IMR-90 (cell line): ENCODE measurements at regions not wholly inside any gene's neighbourhood (a gene's known extent, or its start where the extent isn't known, plus 50 kb on each side); places are given as distances from the start of the nearest gene placed in this dataset.

Source experiments
- ATAC-seq: fragments of 200-7000 bp; cut with Tn5 transposase; 2 replicates; pipeline ENCODE4 v1.9.1; 2020; ENCODE audit warnings: low read depth, mild to moderate bottlenecking, moderate library complexity
- BruUV-seq: library from RNA; stranded (reverse); fragments of 400-500 nt; replicated peaks from 2 replicates; lab custom pipeline; 2021; lab: Mats Ljungman, UMichigan
- CTCF ChIA-PET: fragments of 300-600 bp; formaldehyde crosslinking; extraction: SDS; loops from one replicate; lab custom pipeline; 2021; ENCODE audit warnings: antibody characterized with exemption; lab: Yijun Ruan, JAX
- POLR2A ChIA-PET: fragments of 300-600 bp; sonication (Branson Sonifier 250); formaldehyde crosslinking; loops from one replicate; lab custom pipeline; 2022; ENCODE audit warnings: antibody characterized with exemption; ENCODE audit not compliant: unreplicated experiment; lab: Charles Lee
- DNase-seq: peaks from one replicate; pipeline ENCODE4 v3.0.0; 2013
- H2AFZ ChIP-seq: replicated peaks from 2 replicates; pipeline ENCODE3; 2013; ENCODE audit warnings: low read length, mild to moderate bottlenecking; ENCODE audit not compliant: poor library complexity
- H2AK5ac ChIP-seq: 2 replicates; pipeline ENCODE4 v1.6.1; 2013; ENCODE audit warnings: low read depth, low read length, inconsistent platforms
- H2AK9ac ChIP-seq: replicated peaks from 2 replicates; pipeline ENCODE3; 2013; ENCODE audit warnings: mild to moderate bottlenecking, low read depth, low read length, moderate library complexity; ENCODE audit not compliant: poor library complexity
- H2BK120ac ChIP-seq: 2 replicates; pipeline ENCODE4 v1.6.1; 2013; ENCODE audit warnings: low read depth, low read length, inconsistent platforms
- H2BK15ac ChIP-seq: 3 replicates; pipeline ENCODE4 v1.6.1; 2013; ENCODE audit warnings: low read depth, low read length, inconsistent platforms
- H2BK20ac ChIP-seq: 2 replicates; pipeline ENCODE4 v1.6.1; 2013; ENCODE audit warnings: low read depth, mild to moderate bottlenecking, inconsistent platforms, low read length, moderate library complexity
- H2BK5ac ChIP-seq: 2 replicates; pipeline ENCODE4 v1.6.1; 2013; ENCODE audit warnings: mild to moderate bottlenecking, low read depth, low read length, inconsistent platforms; ENCODE audit not compliant: poor library complexity, severe bottlenecking
- H3K14ac ChIP-seq: replicated peaks from 2 replicates; pipeline ENCODE4 v1.6.1; 2013; ENCODE audit warnings: low read depth, low read length, inconsistent platforms
- H3K18ac ChIP-seq: 2 replicates; pipeline ENCODE4 v1.6.1; 2013; ENCODE audit warnings: low read depth, low read length, control low read depth
- H3K23ac ChIP-seq: 2 replicates; pipeline ENCODE4 v1.6.1; 2013; ENCODE audit warnings: low read depth, low read length, inconsistent platforms
- H3K27ac ChIP-seq: 2 replicates; pipeline ENCODE4 v1.5.1; 2013; ENCODE audit warnings: mild to moderate bottlenecking, control low read depth, low read length; ENCODE audit not compliant: insufficient read depth
- H3K27me3 ChIP-seq: 2 replicates; pipeline ENCODE4 v1.6.1; 2013; ENCODE audit warnings: low read length; ENCODE audit not compliant: control insufficient read depth, insufficient read depth
- H3K36me3 ChIP-seq: 2 replicates; pipeline ENCODE4 v1.6.1; 2013; ENCODE audit warnings: low read length, mixed read lengths; ENCODE audit not compliant: control insufficient read depth, insufficient read depth
- H3K4ac ChIP-seq: 2 replicates; pipeline ENCODE4 v1.6.1; 2013; ENCODE audit warnings: low read depth, low read length, inconsistent platforms
- H3K4me1 ChIP-seq: 2 replicates; pipeline ENCODE4 v1.6.1; 2013; ENCODE audit warnings: low read length, mixed read lengths; ENCODE audit not compliant: control insufficient read depth, insufficient read depth
- H3K4me2 ChIP-seq: 2 replicates; pipeline ENCODE4 v1.6.1; 2013; ENCODE audit warnings: low read depth, mild to moderate bottlenecking, control low read depth, low read length, moderate library complexity
- H3K4me3 ChIP-seq: 2 replicates; pipeline ENCODE4 v1.5.1; 2013; ENCODE audit warnings: low read depth, mild to moderate bottlenecking, control low read depth, low read length, moderate library complexity; ENCODE audit not compliant: insufficient read depth
- H3K56ac ChIP-seq: 2 replicates; pipeline ENCODE4 v1.6.1; 2013; ENCODE audit warnings: low read length, inconsistent platforms; ENCODE audit not compliant: insufficient read depth; ENCODE audit errors: extremely low read depth
- H3K79me1 ChIP-seq, 2 experiments: 2 replicates each; pipeline ENCODE4 v1.6.1; 2013; ENCODE audit warnings: low read length in 2 of 2, inconsistent platforms in 1 of 2, low read depth in 1 of 2
- H3K9ac ChIP-seq: 2 replicates; pipeline ENCODE4 v1.6.1; 2013; ENCODE audit warnings: low read depth, low read length, control low read depth
- H3K9me1 ChIP-seq: 2 replicates; pipeline ENCODE4 v1.6.1; 2013; ENCODE audit warnings: low read length, inconsistent platforms; ENCODE audit not compliant: insufficient read depth
- H3K9me3 ChIP-seq: 2 replicates; pipeline ENCODE4 v1.6.1; 2013; ENCODE audit warnings: low read length; ENCODE audit not compliant: control insufficient read depth, insufficient read depth
- H4K20me1 ChIP-seq: 2 replicates; pipeline ENCODE4 v1.6.1; 2013; ENCODE audit warnings: low read length, inconsistent platforms; ENCODE audit not compliant: insufficient read depth
- H4K5ac ChIP-seq: 2 replicates; pipeline ENCODE4 v1.6.1; 2013; ENCODE audit warnings: mild to moderate bottlenecking, low read depth, low read length, control low read depth
- H4K8ac ChIP-seq, 2 experiments: 2 replicates each; pipeline ENCODE4 v1.6.1; 2013; ENCODE audit warnings: low read depth in 2 of 2, low read length in 2 of 2, control low read depth in 1 of 2, inconsistent platforms in 1 of 2
- H4K91ac ChIP-seq: 2 replicates; pipeline ENCODE4 v1.6.1; 2013; ENCODE audit warnings: low read depth, low read length, inconsistent platforms; ENCODE audit not compliant: insufficient read depth
- MAZ ChIP-seq: IDR thresholded peaks from 2 replicates; pipeline ENCODE4 v1.6.1; 2012; ENCODE audit warnings: low read depth, mild to moderate bottlenecking, low read length, improper control_type of control experiment, moderate library complexity, borderline replicate concordance
- NFE2L2 ChIP-seq: fragments of 150-350 bp; IDR thresholded peaks from 2 replicates; pipeline ENCODE4 v1.6.1; 2016; ENCODE audit warnings: low read depth, mild to moderate bottlenecking, low read length
- RCOR1 ChIP-seq: IDR thresholded peaks from 2 replicates; pipeline ENCODE4 v1.6.1; 2012; ENCODE audit warnings: mild to moderate bottlenecking, low read length, improper control_type of control experiment; ENCODE audit not compliant: insufficient replicate concordance
- SMC3 ChIP-seq: fragments of 150-350 bp; IDR thresholded peaks from 2 replicates; pipeline ENCODE4 v1.6.1; 2016; ENCODE audit warnings: low read depth, mild to moderate bottlenecking, antibody characterized with exemption, low read length, moderate library complexity
- WGBS, 2 experiments: methylation state at CpG; one replicate each; pipeline versions ENCODE4 v1.1.5 to v1.1.7; 2013; ENCODE audit warnings: missing lambda C conversion rate in 2 of 2; ENCODE audit not compliant: insufficient read length in 1 of 2; ENCODE audit errors: extremely low coverage in 2 of 2; 5-methylcytosine and 5-hydroxymethylcytosine counted together
- dilution Hi-C: fragments of 300-500 bp; cut with HindIII; formaldehyde crosslinking; loops from one replicate; pipeline ENCODE4 v1.14.3; 2018; ENCODE audit warnings: low sequenced_read_pairs; ENCODE audit not compliant: unreplicated experiment
- in situ Hi-C: fragments of 300-500 bp; cut with MboI; formaldehyde crosslinking; loops from 3 replicates; pipeline ENCODE4 v1.14.3; 2019; ENCODE audit warnings: low sequenced_read_pairs, inconsistent platforms, mixed read lengths
- intact Hi-C: fragments of 100-400 bp; cut with micrococcal nuclease; formaldehyde crosslinking; loops from 2 replicates; pipeline ENCODE4 v1.10.0; 2022

- H2AFZ ChIP-seq: no peak overlapping the region
- H3K14ac ChIP-seq: no peak overlapping the region
- WGBS, 2 experiments: no CpG with 5 or more reads among the region's 7 CpGs
- no peaks in the 10 kb centered on the region for H3K79me1 ChIP-seq
- H2BK120ac ChIP-seq: no peak overlapping the region
- peaks cover 58% of the 10 kb centered on the region for H3K9me3 ChIP-seq
- ChIA-PET CTCF (no interaction called here), POLR2A (no interaction called here)
- no peak overlapping the region for H3K56ac ChIP-seq
- H3K9ac ChIP-seq: no peak overlapping the region
- BruUV-seq: no TSS peak
- H3K23ac ChIP-seq: no peak overlapping the region
- H3K4me2 ChIP-seq: no peak overlapping the region
- H2AK9ac ChIP-seq: no peak overlapping the region
- H4K8ac ChIP-seq: no peak overlapping the region
- no peaks in the 10 kb centered on the region for H3K27me3 ChIP-seq
- H3K36me3 ChIP-seq: no peaks in the 10 kb centered on the region
- intact Hi-C loops (no loop called here), in situ Hi-C loops (no loop called here), dilution Hi-C loops (no loop called here)
- H2BK20ac ChIP-seq: no peak overlapping the region
- no peak overlapping the region for H2BK5ac ChIP-seq
- H3K4me1 ChIP-seq: no peaks in the 10 kb centered on the region
- ATAC-seq (no peak), DNase-seq (no peak)
- H3K9me1 ChIP-seq: no peaks in the 10 kb centered on the region
- no peak overlapping the region for H2AK5ac ChIP-seq
- H3K27ac ChIP-seq: no peak overlapping the region
- no peak overlapping the region for H3K4me3 ChIP-seq
- no peak overlapping the region for H4K91ac ChIP-seq
- TF ChIP-seq SMC3 (no peak), RCOR1 (no peak), NFE2L2 (no peak), MAZ (no peak)
- H4K20me1 ChIP-seq: no peaks in the 10 kb centered on the region
- H2BK15ac ChIP-seq: no peak overlapping the region
- no peak overlapping the region for H3K4ac ChIP-seq
- no peak overlapping the region for H4K5ac ChIP-seq
- no peak overlapping the region for H3K18ac ChIP-seq
Observed at GRCh38 chr10:131673396-131673795, 227.4 kb upstream of the PPP2R2D start.
